H9 (cell line): ENCODE measurements at regions not wholly inside any gene's neighbourhood (a gene's known extent, or its start where the extent isn't known, plus 50 kb on each side); places are given as distances from the start of the nearest gene placed in this dataset.
A peak's percentile ranks its signal among the peaks of the same experiment; 100 is the strongest.

Experiments used
- DNase-seq: peaks from one replicate; pipeline ENCODE4 v3.0.0-alpha.2; 2017
- H2AFZ ChIP-seq: one replicate; pipeline ENCODE4 v1.6.1; 2013; ENCODE audit warnings: mild to moderate bottlenecking, low read length, control low read depth, moderate library complexity
- H2AK5ac ChIP-seq: 2 replicates; pipeline ENCODE4 v1.6.1; 2013; ENCODE audit warnings: low read length, control low read depth, mixed read lengths; ENCODE audit not compliant: insufficient read length
- H2BK120ac ChIP-seq: one replicate; pipeline ENCODE4 v1.6.1; 2013; ENCODE audit warnings: low read depth, mild to moderate bottlenecking, low read length, control low read depth, inconsistent platforms; ENCODE audit not compliant: poor library complexity, severe bottlenecking
- H2BK12ac ChIP-seq: 2 replicates; pipeline ENCODE4 v1.6.1; 2013; ENCODE audit warnings: low read length, control low read depth, mixed read lengths, low read depth; ENCODE audit not compliant: insufficient read length
- H2BK15ac ChIP-seq: 2 replicates; pipeline ENCODE4 v1.6.1; 2013; ENCODE audit warnings: low read depth, low read length, control low read depth
- H2BK20ac ChIP-seq: one replicate; pipeline ENCODE4 v1.6.1; 2013; ENCODE audit warnings: low read depth, mild to moderate bottlenecking, low read length, control low read depth, inconsistent platforms; ENCODE audit not compliant: poor library complexity, severe bottlenecking
- H2BK5ac ChIP-seq: 2 replicates; pipeline ENCODE4 v1.6.1; 2013; ENCODE audit warnings: low read length, control low read depth, mixed read lengths; ENCODE audit not compliant: insufficient read length
- H3K14ac ChIP-seq: 2 replicates; pipeline ENCODE4 v1.6.1; 2013; ENCODE audit warnings: low read length, control low read depth; ENCODE audit not compliant: insufficient read depth
- H3K18ac ChIP-seq: 2 replicates; pipeline ENCODE4 v1.6.1; 2013; ENCODE audit warnings: low read depth, mild to moderate bottlenecking, mixed read lengths, low read length, control low read depth; ENCODE audit not compliant: insufficient read length
- H3K23ac ChIP-seq: 2 replicates; pipeline ENCODE4 v1.6.1; 2013; ENCODE audit warnings: low read length, control low read depth, mixed read lengths, low read depth; ENCODE audit not compliant: insufficient read length
- H3K23me2 ChIP-seq: 2 replicates; pipeline ENCODE4 v1.6.1; 2013; ENCODE audit warnings: low read depth, mild to moderate bottlenecking, mixed read lengths, low read length, control low read depth; ENCODE audit not compliant: insufficient read length, poor library complexity, severe bottlenecking
- H3K27ac ChIP-seq: 2 replicates; pipeline ENCODE4 v1.5.1; 2013; ENCODE audit warnings: low read length, control low read depth, mixed read lengths, low read depth; ENCODE audit not compliant: insufficient read length
- H3K27me3 ChIP-seq: 2 replicates; pipeline ENCODE4 v1.6.1; 2013; ENCODE audit warnings: low read length, control low read depth, inconsistent platforms; ENCODE audit not compliant: insufficient read depth
- H3K4ac ChIP-seq: 2 replicates; pipeline ENCODE4 v1.6.1; 2013; ENCODE audit warnings: low read depth, mild to moderate bottlenecking, control low read depth, inconsistent platforms, low read length, moderate library complexity
- H3K4me1 ChIP-seq: 2 replicates; pipeline ENCODE4 v1.6.1; 2013; ENCODE audit warnings: low read length, control low read depth, inconsistent platforms; ENCODE audit not compliant: insufficient read depth
- H3K4me2 ChIP-seq: 2 replicates; pipeline ENCODE4 v1.6.1; 2013; ENCODE audit warnings: low read length, control low read depth, mixed read lengths; ENCODE audit not compliant: insufficient read length, insufficient read depth
- H3K56ac ChIP-seq: 2 replicates; pipeline ENCODE4 v1.6.1; 2013; ENCODE audit warnings: low read depth, mild to moderate bottlenecking, mixed read lengths, low read length, control low read depth; ENCODE audit not compliant: insufficient read length
- H3K79me1 ChIP-seq: 2 replicates; pipeline ENCODE4 v1.6.1; 2013; ENCODE audit warnings: low read depth, mild to moderate bottlenecking, moderate library complexity, low read length, control low read depth, inconsistent platforms; ENCODE audit not compliant: insufficient read depth, poor library complexity, severe bottlenecking
- H3K79me2 ChIP-seq: 2 replicates; pipeline ENCODE4 v1.6.1; 2013; ENCODE audit warnings: low read length, control low read depth, inconsistent platforms; ENCODE audit not compliant: insufficient read depth
- H3K9ac ChIP-seq: 2 replicates; pipeline ENCODE4 v1.6.1; 2013; ENCODE audit warnings: low read length, control low read depth, mixed read lengths; ENCODE audit not compliant: insufficient read length; ENCODE audit errors: extremely low read depth
- H3K9me3 ChIP-seq: one replicate; pipeline ENCODE4 v1.6.1; 2013; ENCODE audit warnings: low read depth, low read length, inconsistent platforms; ENCODE audit not compliant: control insufficient read depth
- H3T11ph ChIP-seq: one replicate; pipeline ENCODE4 v1.6.1; 2013; ENCODE audit warnings: mild to moderate bottlenecking, low read length, control low read depth, inconsistent platforms
- H4K20me1 ChIP-seq: one replicate; pipeline ENCODE4 v1.6.1; 2013; ENCODE audit not compliant: control insufficient read depth, insufficient read length, insufficient read depth
- H4K5ac ChIP-seq: 2 replicates; pipeline ENCODE4 v1.6.1; 2013; ENCODE audit warnings: low read depth, mild to moderate bottlenecking, mixed read lengths, low read length, control low read depth; ENCODE audit not compliant: insufficient read length
- H4K8ac ChIP-seq: replicated peaks from 2 replicates; pipeline ENCODE4 v1.6.1; 2013; ENCODE audit warnings: low read length, control low read depth, mixed read lengths, low read depth; ENCODE audit not compliant: insufficient read length
- H4K91ac ChIP-seq: 2 replicates; pipeline ENCODE4 v1.6.1; 2013; ENCODE audit warnings: low read depth, mild to moderate bottlenecking, moderate library complexity, mixed read lengths, low read length, control low read depth; ENCODE audit not compliant: insufficient read length
- H3K27ac Mint-ChIP-seq, 3 experiments: 2 replicates in 2 of 3; 3 replicates in 1 of 3; pipeline ENCODE4 v1.8.0; 2020 to 2021; ENCODE audit warnings: mixed read lengths in 3 of 3, mild to moderate bottlenecking in 1 of 3, moderate library complexity in 1 of 3
- H3K27me3 Mint-ChIP-seq: 2 replicates; pipeline ENCODE4 v1.8.0; 2021; ENCODE audit warnings: low read depth, mild to moderate bottlenecking, moderate library complexity, mixed read lengths
- H3K36me3 Mint-ChIP-seq, 3 experiments: 2 replicates in 2 of 3; 3 replicates in 1 of 3; pipeline ENCODE4 v1.8.0; 2020 to 2021; ENCODE audit warnings: low read depth in 3 of 3, mixed read lengths in 3 of 3; ENCODE audit not compliant: insufficient read depth in 1 of 3
- H3K4me1 Mint-ChIP-seq, 2 experiments: 2 replicates each; pipeline ENCODE4 v1.8.0; 2020; ENCODE audit warnings: mixed read lengths in 2 of 2
- H3K4me3 Mint-ChIP-seq, 2 experiments: 2 replicates in 1 of 2; 3 replicates in 1 of 2; pipeline ENCODE4 v1.8.0; 2020 to 2021; ENCODE audit warnings: mild to moderate bottlenecking in 2 of 2, mixed read lengths in 2 of 2, moderate library complexity in 1 of 2
- H3K9me3 Mint-ChIP-seq, 2 experiments: 2 replicates in 1 of 2; 3 replicates in 1 of 2; pipeline ENCODE4 v1.8.0; 2020; ENCODE audit warnings: mild to moderate bottlenecking in 2 of 2, mixed read lengths in 2 of 2, moderate library complexity in 1 of 2
- CTCF ChIP-seq: fragments of 200-600 bp; sonication (generic); conservative IDR thresholded peaks from 3 replicates; pipeline ENCODE4 v1.8.0; 2021; ENCODE audit warnings: antibody characterized with exemption, mild to moderate bottlenecking
- WGBS: extraction: QIAGEN DNeasy Blood & Tissue Kit; methylation state at CpG from one replicate; pipeline ENCODE4 v1.1.7; 2013; ENCODE audit warnings: missing lambda C conversion rate, low lambda C conversion rate, mixed read lengths; ENCODE audit not compliant: insufficient read length; ENCODE audit errors: extremely low coverage; 5-methylcytosine and 5-hydroxymethylcytosine counted together

GRCh38 chr10:34912771-34913170, 97.7 kb upstream of the PARD3 start:
- Histone ChIP-seq H2BK120ac (no peak overlapping the region), H3K9ac (no peak overlapping the region), H3K27ac (no peak overlapping the region), H3K14ac (no peak overlapping the region), H2BK15ac (no peak overlapping the region), H2BK20ac (no peak overlapping the region), H4K20me1 (no peaks in the 10 kb centered on the region), H3K27me3 (no peaks in the 10 kb centered on the region), H2BK12ac (no peak overlapping the region), H3K79me2 (no peaks in the 10 kb centered on the region), H3K79me1 (no peaks in the 10 kb centered on the region), H3K23ac (no peak overlapping the region), H4K8ac (no peak overlapping the region), H3K56ac (no peak overlapping the region), H4K5ac (no peak overlapping the region), H2AFZ (no peak overlapping the region), H2BK5ac (no peak overlapping the region), H3T11ph (no peak overlapping the region), H4K91ac (no peak overlapping the region), H3K4me2 (no peak overlapping the region), H3K4ac (no peak overlapping the region), H2AK5ac (no peak overlapping the region), H3K18ac (no peak overlapping the region), H3K23me2 (no peaks in the 10 kb centered on the region), H3K9me3 (no peaks in the 10 kb centered on the region), H3K4me1 (no peaks in the 10 kb centered on the region; the same call in 1 of the 2 replicates)
- Mint-ChIP-seq H3K4me1 (0 out of 4 replicates have a peak, but pooled peaks cover 0 to 2% of the 10 kb centered on the region in 2 experiments), H3K27ac (0 out of 7 replicates have a peak overlapping the region, but pooled peaks of 1 of the 3 experiments have one; percentile 48), H3K27me3 (no peaks in the 10 kb centered on the region; the same call in 1 of the 2 replicates), H3K36me3 (no peaks in the 10 kb centered on the region), H3K9me3 (no peaks in the 10 kb centered on the region), H3K4me3 (no peak overlapping the region)
- no peak for TF ChIP-seq CTCF
- DNase-seq, result no peak
- WGBS, result no CpG with 5 or more reads among the region's 5 CpGs
